ENCODE measurements at regions not wholly inside any gene's neighbourhood (a gene's known extent, or its start where the extent isn't known, plus 50 kb on each side); places are given as distances from the start of the nearest gene placed in this dataset.
A peak's percentile ranks its signal among the peaks of the same experiment; 100 is the strongest.

- TF ChIP-seq, protein P1, sequence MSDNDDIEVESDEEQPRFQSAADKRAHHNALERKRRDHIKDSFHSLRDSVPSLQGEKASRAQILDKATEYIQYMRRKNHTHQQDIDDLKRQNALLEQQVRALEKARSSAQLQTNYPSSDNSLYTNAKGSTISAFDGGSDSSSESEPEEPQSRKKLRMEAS (IDR thresholded peaks at IDR 0.05; ENCODE audit: insufficient read depth, insufficient read length), result no peak
- TF ChIP-seq CTCF (IDR thresholded peaks at IDR 0.05; ENCODE audit: extremely low read depth in 1 of 2, insufficient read depth in 1 of 2, low read depth in 1 of 2, low read length in 2 of 2), result peak; percentile 48 to 59
- H4K20me1 ChIP-seq (replicated peaks; ENCODE audit: control insufficient read depth, extremely low read depth, insufficient read depth, low read length), result no peaks in the 10 kb centered on the region
- H3K9me1 ChIP-seq (replicated peaks; ENCODE audit: control insufficient read depth, extremely low read depth, insufficient read depth, low read length), result no peaks in the 10 kb centered on the region
- no peaks in the 10 kb centered on the region for H3K9me3 ChIP-seq (replicated peaks; ENCODE audit: control insufficient read depth, insufficient read depth, low read length)
- H3K36me3 ChIP-seq (ENCODE audit: control insufficient read depth in 2 of 2, extremely low read depth in 1 of 2, insufficient read depth in 2 of 2, low read length in 2 of 2), result no peaks in the 10 kb centered on the region
- intact Hi-C loops (cut with micrococcal nuclease) (loop anchor here (1.0 to 5.0 kb wide), 10 partner anchors 22 to 550 kb away; no protein-coding TSS in a partner anchor), dilution Hi-C loops (cut with MboI; ENCODE audit: extremely low pct_ligation_motif_present, low sequenced_read_pairs) (no loop called here)
- POLR2A ChIA-PET, result no interaction called here
- no peak overlapping the region for H2AFZ ChIP-seq (ENCODE audit: low read depth, low read length)
- no peaks in the 10 kb centered on the region for H3K27me3 ChIP-seq (ENCODE audit: control insufficient read depth in 2 of 2, insufficient read depth in 2 of 2, low read length in 2 of 2)
- CTCF ChIA-PET, result interaction anchor here (0.6 to 4.4 kb wide), 22 partner anchors 8 to 550 kb away, joined by 3 to 57 read pairs (median 4); no protein-coding TSS in a partner anchor
- H3K79me2 ChIP-seq (ENCODE audit: control insufficient read depth, insufficient read depth, low read length), result no peaks in the 10 kb centered on the region
- H3K4me2 ChIP-seq (ENCODE audit: insufficient read depth, low read length), result no peak overlapping the region
- no peak overlapping the region for H3K27ac ChIP-seq (ENCODE audit: insufficient read depth, low read depth, low read length)
- H3K4me1 ChIP-seq (ENCODE audit: control insufficient read depth, extremely low read depth, insufficient read depth, low read length), result peaks cover 4% of the 10 kb centered on the region
- H3K9ac ChIP-seq (replicated peaks; ENCODE audit: extremely low read depth, insufficient read depth, low read length), result no peak overlapping the region
- no peak overlapping the region for H3K4me3 ChIP-seq (replicated peaks in 1 of 3; ENCODE audit: insufficient read depth in 1 of 3, low read depth in 1 of 3, low read length in 3 of 3)
- FAIRE-seq (peak; percentile 80), DNase-seq (ENCODE audit: low read depth, low spot score) (peak; percentile 62)
- BruUV-seq (replicated peaks), result no TSS peak
Observed at GRCh38 chr3:69671082-69671952, 67.9 kb upstream of the MITF start.

GRCh38 chr3:69669070-69669469 is 70.2 kb upstream of the MITF start:
- no peak overlapping the region for H3K9ac ChIP-seq (replicated peaks; ENCODE audit: extremely low read depth, insufficient read depth, low read length)
- no peak for FAIRE-seq
- no peak overlapping the region for H2AFZ ChIP-seq (ENCODE audit: low read depth, low read length)
- no peak overlapping the region for H3K4me2 ChIP-seq (ENCODE audit: insufficient read depth, low read length)
- no peaks in the 10 kb centered on the region for H4K20me1 ChIP-seq (replicated peaks; ENCODE audit: control insufficient read depth, extremely low read depth, insufficient read depth, low read length)
- no peaks in the 10 kb centered on the region for H3K79me2 ChIP-seq (ENCODE audit: control insufficient read depth, insufficient read depth, low read length)
- no peaks in the 10 kb centered on the region for H3K36me3 ChIP-seq (ENCODE audit: control insufficient read depth in 2 of 2, extremely low read depth in 1 of 2, insufficient read depth in 2 of 2, low read length in 2 of 2)
- intact Hi-C loops (cut with micrococcal nuclease), result no loop called here
- H3K9me3 ChIP-seq (replicated peaks; ENCODE audit: control insufficient read depth, insufficient read depth, low read length), result no peaks in the 10 kb centered on the region
- H3K4me1 ChIP-seq (ENCODE audit: control insufficient read depth, extremely low read depth, insufficient read depth, low read length), result peaks cover 22% of the 10 kb centered on the region
- H3K4me3 ChIP-seq (replicated peaks in 1 of 3; ENCODE audit: insufficient read depth in 1 of 3, low read depth in 1 of 3, low read length in 3 of 3), result no peak overlapping the region
- H3K9me1 ChIP-seq (replicated peaks; ENCODE audit: control insufficient read depth, extremely low read depth, insufficient read depth, low read length), result no peaks in the 10 kb centered on the region
- DNase-seq (ENCODE audit: low read depth, low spot score), result peak; percentile 46
- no peak for TF ChIP-seq POLR2AphosphoS5 (IDR thresholded peaks at IDR 0.05; ENCODE audit: insufficient read depth, low read depth, low read length)
- TF ChIP-seq, protein P1 (IDR thresholded peaks at IDR 0.05; ENCODE audit: insufficient read depth, insufficient read length), result no peak
- TF ChIP-seq JUN (IDR thresholded peaks at IDR 0.05; ENCODE audit: borderline replicate concordance, insufficient read depth, insufficient read length, low read depth), result no peak
- no peak for TF ChIP-seq MYC (IDR thresholded peaks at IDR 0.05; ENCODE audit: low read depth, low read length)
- TF ChIP-seq FOS (IDR thresholded peaks at IDR 0.05; ENCODE audit: borderline replicate concordance, insufficient read depth, low read length), result no peak
- TF ChIP-seq CTCF (IDR thresholded peaks at IDR 0.05; ENCODE audit: extremely low read depth in 1 of 2, insufficient read depth in 1 of 2, low read depth in 1 of 2, low read length in 2 of 2), result no peak
- no peak for TF ChIP-seq POLR2A (IDR thresholded peaks at IDR 0.05; ENCODE audit: low read depth, low read length)
- TF ChIP-seq GATA2 (IDR thresholded peaks at IDR 0.05; ENCODE audit: insufficient read depth, insufficient read length, low read depth, low read length), result no peak
- dilution Hi-C loops (cut with MboI; ENCODE audit: extremely low pct_ligation_motif_present, low sequenced_read_pairs), result no loop called here
- no peaks in the 10 kb centered on the region for H3K27me3 ChIP-seq (ENCODE audit: control insufficient read depth in 2 of 2, insufficient read depth in 2 of 2, low read length in 2 of 2)
- POLR2A ChIA-PET, result no interaction called here
- no TSS peak for BruUV-seq (replicated peaks)
- no peak overlapping the region for H3K27ac ChIP-seq (ENCODE audit: insufficient read depth, low read depth, low read length)
- CTCF ChIA-PET, result interaction anchor here (0.7 to 2.3 kb wide), 10 partner anchors 217 to 510 kb away, joined by 3 to 15 read pairs (median 6); no protein-coding TSS in a partner anchor

All from endothelial cell of umbilical vein (primary cell).